GM11168 (cell line): ENCODE measurements at regions not wholly inside any gene's neighbourhood (a gene's known extent, or its start where the extent isn't known, plus 50 kb on each side); places are given as distances from the start of the nearest gene placed in this dataset.

Source experiments
- in situ Hi-C: fragments of 300-500 bp; cut with MboI; formaldehyde crosslinking; loops from one replicate; pipeline ENCODE4 v1.12.0; 2022; ENCODE audit warnings: low sequenced_read_pairs; ENCODE audit not compliant: unreplicated experiment

DNA sequence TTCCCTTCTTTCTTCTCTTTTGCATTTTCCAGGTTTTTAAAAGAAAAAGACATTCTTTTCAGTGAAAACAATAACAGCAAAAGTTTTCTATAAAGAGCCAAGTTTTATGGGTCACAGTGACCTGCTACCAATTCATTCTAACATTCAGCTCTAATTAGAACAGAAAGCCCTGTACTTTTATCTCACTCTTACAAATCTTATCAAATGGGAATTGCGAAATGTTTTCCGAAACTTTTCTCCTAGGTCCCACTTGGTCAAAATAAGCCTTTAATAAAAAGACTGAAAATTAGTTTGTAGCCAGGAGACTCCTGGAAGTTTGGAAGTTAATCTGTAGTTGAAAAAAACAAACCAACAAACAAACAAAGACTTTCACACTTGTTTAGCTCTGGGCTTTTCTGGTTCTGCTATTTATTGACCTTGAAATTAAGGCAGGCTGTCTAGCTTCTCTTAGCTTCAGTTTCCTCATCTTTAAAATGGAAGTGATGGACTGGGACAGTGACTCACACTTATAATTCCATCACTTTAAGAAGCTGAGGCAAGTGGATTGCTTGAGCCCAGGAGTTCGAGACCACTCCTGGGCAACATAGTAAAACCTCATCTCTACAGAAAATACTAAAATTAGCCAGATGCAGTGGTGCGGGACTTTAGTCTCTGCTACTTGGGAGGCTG lies 613.5 kb upstream of the CDH4 start:
- in situ Hi-C loops: no loop called here

DNA sequence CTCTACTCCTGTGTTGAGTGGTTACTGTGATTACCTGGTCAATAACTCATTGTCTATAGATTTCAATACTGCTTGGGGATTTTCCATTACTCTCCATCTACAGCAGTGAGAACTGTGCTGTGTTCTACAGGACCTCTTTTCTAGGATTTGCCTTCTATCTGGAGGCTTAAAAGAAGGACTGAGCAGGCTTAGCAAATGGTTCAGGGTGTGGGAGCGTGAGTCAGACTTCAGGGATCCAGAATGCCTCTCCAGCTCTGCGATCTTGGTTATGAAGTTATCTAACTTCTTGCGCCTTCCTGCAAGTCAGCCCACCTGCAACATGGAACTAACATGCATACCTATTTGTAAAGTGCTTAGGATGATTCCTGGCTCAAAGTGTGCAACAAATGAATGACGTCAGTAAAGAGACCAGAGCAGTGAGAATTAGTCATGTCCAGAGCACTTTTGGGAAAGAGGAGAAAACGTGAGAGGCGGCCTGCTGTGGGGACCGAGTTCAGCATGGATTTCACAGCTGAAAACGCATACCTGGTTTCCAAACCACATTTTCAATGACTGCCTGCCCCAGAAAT lies 610.1 kb upstream of the CDH4 start:
- in situ Hi-C loops: no loop called here

DNA sequence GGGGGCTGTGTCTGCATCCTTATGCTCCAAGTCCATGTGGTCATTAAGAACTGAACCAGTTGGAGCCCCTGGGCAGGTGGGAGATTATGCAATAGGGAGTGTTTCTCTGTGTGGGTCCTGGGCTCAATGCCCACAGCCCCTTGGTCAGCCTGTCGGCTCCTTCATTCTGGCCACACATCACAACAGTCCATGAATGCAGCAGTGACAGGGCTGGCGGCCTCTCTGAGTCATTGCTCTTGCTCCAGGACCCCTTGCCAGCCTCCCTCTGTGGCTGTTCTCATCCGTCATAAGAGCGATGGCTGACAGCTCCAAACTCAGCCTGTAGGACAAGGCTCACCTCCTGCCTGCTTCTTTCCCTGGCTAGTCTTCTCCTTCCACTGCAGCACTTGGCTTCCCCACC lies 609.5 kb upstream of the CDH4 start:
- in situ Hi-C loops: no loop called here

DNA sequence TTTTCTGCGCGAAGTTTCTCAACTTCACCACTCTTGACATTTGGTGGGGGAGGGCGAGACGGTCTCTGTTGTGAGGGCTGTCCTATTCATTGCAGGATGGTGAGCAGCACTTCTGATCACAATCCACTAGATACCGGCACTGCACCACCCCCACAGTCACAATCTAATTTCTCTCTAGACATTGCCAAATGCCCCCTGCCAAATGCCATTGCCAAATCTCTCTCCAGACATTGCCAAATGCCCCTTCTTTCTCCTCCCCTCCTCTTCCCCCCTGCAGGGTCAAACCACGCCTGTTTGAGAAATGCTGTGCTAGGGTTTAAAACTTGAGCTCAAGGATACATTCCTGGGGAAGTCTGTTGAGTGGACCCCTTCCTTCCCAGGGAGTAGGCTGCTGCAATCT lies 603.5 kb upstream of the CDH4 start:
- in situ Hi-C loops: no loop called here

DNA sequence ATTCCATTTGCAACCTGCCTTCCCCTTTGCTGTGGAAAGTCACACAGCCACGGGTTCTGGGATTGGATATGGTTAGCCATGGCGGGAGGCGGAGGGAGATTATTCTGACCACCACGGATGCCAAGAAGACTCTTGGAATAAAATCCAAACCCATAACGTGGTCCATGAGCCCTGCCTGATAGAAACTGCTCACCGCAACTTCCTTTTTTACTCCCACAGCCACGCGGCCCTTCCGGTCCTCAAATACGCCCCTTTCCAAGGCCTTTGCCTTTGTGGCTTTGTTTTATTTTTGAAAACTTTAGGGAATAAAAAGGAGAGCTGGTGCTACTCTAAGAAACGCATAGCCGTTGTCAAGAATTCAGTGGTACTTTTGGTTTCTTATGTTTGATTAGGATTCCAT lies 602.5 kb upstream of the CDH4 start:
- in situ Hi-C loops: no loop called here

DNA sequence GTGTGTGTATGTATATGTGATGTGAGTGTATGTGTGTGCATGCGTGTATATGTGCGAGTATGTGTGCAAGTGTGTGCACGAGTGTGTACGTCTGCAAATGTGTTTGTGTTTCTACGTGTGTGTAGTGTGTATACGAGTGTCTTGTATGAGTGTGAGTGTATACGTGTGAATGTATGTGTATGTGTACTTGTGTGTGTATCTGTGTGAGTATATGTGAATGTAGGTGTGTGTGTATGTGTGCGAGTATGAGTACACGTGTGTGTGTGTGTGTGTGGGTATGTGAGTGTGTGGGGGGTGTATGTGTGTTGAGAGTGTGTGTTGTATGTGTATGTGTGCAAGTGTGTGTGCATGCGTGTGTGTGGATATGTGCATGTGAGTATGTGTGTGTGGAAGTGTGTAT lies 602.0 kb upstream of the CDH4 start:
- in situ Hi-C loops: no loop called here

DNA sequence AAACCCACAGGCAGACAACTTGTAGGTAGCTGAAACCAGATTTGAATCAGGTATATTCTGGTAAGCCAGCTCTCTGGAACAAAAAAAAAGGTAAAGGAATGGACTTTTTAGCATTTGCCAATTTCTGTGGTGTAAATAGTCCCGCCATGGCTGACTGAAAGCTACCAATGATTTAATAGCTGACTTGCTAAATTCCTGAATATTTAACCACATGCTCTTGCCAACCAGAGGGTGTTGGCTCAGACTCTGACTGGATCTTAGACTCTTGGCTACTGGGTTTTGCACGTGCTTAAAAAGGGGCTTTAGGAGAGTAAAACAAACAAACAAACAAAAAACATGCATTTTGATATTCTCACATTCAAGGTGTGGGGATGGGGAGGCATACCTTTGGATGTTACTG lies 600.0 kb upstream of the CDH4 start:
- in situ Hi-C loops: no loop called here

DNA sequence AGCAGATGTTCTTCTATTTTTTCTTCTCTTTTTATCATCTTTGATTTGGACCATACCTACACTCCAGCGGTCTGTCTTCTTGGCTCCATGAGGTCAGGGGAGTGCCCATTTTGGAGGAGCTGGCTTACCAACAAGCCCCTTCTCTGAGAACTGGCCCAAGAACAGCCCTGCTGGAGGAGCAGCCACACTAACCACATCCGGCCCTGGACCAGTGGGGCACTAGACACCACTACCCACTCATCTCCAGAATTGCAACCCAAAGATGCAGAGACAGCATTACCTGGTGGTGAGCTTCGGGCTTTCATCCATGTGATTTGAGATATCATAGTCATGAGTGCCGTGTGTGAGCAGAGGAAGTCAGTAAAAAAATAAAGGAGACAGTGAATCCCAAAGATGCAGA lies 599.4 kb upstream of the CDH4 start:
- in situ Hi-C loops: no loop called here

DNA sequence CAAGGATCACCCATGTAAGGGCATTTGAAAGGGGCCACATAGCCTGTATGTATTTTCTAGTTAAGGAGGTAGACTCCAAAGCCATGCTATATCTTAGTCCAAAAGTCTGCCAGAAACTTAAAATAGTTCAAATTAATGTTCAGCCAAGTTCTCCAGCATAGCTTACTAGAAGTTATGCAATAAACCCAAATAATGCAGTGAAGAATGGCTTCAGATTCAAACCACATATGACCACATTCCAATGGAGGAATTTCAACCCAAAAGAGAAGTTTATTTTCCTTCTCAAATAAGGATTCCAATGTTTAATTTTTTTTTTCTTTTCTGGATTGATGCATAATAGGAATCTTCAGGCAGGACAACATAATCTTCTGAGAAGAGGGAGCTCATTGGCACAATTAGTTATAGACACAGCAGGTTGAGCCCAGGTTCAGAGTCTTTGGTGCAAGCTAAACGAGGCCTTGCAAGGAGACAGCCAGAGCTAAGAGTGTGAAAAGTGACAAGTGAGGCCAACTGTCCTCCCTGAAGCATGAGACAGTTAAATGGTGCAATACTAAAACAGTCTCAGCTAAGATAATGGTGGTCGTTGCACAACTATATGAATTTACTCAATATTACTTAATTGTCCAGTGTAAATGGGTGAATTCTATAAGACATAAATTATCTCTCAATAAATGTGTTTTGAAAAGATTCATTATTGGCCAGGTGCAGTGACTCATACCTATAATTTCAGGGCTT lies 598.8 kb upstream of the CDH4 start:
- in situ Hi-C loops: no loop called here

DNA sequence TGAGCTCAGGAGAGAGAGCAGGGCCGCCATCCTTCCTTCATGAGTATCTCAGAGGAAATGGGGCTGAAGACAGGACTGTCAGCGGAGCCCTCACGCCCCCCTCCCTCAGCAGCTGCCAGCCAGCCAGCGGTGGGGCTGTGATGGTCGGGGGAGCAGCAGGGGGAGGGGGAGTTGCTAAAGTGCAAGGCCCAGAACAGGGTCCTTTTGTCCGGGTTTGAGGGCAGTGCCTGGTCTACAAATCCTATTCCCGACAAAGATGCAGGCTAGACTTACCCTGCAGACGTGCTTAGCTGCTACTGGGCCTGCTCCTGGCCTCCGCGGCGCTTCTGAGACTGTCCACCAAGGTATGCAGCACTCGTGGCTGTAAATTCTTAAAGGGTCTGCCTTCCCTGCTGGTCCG lies 593.4 kb upstream of the CDH4 start:
- in situ Hi-C loops: no loop called here

DNA sequence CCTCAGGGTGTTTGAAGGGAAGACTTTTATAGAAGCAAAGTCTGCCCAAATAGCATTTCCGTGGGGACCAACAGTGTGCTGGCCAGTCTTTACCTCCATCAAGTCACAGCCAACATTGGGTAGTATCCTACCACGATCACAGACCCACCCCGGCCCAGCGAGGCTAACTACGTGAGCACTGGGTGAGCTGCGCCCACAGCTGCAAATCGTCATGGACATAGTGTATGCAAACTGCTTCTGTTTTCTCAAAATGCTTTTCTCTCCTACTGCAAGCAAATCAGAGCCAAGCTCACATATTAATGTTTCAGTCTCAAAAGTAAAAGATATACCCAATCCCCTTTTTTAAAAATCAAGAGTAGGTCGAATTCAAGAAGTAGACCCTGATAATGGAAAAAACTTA lies 592.8 kb upstream of the CDH4 start:
- in situ Hi-C loops: no loop called here

DNA sequence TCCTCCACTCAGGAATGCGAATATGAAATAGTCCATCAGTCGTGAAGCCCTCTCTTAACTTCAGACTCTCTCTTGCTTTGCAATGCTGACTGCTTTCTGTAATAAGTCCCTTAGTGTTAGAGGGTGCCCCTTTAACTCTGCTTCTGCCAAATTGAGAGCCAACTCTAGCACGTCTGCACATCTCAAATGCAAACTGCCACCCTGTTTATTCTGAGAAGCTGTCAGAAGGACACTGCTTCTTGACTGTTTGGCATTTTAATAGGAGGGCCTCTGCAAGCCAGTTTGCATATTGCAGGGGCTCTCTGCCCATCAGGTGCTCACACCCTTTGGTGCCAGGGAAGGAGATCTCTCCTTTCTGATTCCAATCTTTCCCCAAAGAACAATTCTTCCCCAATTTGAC lies 589.8 kb upstream of the CDH4 start:
- in situ Hi-C loops: no loop called here

DNA sequence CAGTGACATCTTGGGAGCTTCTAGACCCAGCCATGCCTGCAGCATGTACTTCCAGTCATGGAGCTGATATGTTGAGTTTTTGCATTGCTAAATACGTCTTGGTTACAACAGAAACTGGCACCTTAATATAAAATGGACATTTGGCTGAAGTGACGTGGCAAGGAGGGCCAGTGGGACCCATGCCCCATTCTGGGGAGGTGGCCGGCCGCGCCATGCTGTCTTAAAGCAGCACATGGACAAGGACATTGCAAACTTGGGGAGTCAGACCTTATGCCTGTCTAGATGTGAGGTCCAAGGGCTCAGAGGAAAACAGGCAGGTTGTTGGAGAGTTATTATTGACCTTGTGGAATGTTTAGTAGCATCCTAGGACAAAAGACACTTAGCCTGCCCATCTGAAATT lies 588.0 kb upstream of the CDH4 start:
- in situ Hi-C loops: no loop called here

DNA sequence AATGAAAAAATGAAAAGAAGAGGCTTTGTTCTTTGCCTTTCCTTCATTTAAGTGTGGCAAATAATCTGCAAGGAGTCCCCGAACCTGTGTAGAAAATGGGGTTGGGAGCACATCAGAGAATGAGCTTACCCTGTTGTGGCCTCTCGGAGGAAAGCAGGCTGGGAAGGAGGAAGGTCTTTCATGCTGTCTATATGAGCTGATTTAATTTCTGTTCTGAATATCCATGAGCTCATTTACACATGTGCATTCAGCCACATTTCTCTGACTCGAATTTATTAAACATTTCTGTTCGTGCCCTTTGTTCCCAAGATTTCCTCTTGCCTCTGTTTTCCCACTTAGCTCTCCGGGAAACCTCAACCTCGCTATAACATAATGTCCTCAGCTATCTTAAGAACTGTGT lies 584.4 kb upstream of the CDH4 start:
- in situ Hi-C loops: no loop called here

DNA sequence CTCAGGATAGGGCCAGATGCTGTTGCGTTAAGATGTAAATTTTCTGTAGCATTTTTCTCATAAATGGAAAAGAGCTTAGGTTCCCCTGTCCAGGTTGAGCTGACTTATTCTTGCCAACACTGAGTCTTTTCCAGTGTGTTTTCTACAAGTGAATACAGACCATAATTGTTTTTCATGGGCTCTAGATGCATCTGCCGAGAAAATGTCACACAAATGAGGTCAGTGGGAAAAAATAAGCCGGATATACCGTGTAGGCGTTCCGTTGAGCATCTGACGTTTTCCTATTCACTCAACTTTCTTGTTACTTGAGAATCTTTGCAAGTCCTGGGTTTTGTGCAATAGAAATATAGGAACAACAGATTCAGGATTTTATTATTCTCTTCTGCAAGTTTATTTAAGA lies 582.9 kb upstream of the CDH4 start:
- in situ Hi-C loops: no loop called here

DNA sequence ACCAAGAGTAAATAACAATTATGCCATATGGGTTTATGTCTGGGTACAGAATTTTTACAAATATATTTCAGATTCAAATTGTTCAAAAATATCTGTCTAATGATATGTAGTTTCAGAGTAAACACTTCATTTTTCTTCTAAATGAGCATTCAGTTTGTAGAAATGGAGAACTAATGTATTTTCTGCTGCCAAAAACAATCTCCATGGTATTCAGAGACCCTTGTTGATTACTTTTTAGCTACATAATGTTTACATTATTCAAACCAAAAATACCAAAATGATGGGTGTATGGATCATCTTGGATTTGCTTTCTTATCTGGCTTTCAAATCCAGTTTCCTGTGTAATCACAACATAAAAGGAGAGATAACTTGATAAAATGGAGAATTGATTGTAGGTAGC lies 576.0 kb upstream of the CDH4 start:
- in situ Hi-C loops: no loop called here

DNA sequence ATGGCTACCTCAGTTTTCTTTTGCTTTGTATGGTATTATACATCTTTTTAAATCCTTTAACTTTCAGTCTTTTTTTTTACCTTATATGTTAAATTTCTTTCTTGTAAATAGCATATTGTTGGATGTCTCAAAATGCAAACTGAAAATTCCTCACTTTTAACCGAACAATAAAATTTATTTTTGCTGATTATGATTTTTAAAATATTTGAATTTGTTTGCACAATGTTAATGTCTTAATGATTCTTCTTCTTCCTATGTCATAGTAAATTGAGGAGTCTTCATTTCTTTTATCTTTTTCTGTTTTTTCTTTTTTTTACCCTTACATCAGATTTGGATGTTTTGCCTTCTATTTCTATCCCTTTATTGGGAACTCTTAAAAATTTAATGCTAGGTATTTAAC lies 574.2 kb upstream of the CDH4 start:
- in situ Hi-C loops: no loop called here

DNA sequence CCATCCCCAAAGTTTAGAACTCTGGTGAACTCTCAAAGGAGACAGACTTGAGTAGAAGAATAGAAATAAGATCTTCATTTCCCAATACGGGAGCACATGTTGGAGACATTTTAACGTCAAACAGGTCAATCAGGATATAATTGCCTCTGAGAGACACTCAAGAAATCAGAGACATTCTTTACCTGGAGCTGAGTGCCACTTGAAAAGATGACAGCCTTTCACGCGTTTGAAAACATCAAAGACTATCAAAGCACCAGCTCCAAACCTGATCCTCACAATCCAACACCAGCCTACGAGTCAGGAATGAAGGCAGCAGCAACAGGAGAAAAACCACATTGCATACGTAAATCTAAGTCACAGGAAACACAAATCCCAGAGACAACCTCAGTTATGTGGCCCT lies 571.5 kb upstream of the CDH4 start:
- in situ Hi-C loops: no loop called here

DNA sequence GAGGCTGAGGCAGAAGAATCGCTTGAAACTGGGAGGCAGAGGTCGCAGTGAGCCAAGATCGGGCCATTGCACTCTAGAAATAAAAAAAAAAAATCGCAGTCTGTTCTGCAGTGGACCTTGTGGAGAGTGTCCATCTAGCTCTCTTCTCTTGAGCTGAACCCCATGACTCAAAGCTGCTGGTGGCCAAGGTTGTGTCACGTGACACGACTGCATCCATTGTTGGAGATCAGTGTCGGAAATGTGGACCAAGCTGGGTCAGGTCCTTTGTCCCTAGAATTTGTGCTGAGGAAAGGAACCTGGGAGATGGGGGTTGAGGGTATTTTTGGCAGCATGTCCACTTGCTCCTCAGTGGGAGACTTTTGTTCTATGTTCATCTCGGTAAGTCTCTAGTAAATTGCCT lies 564.8 kb upstream of the CDH4 start:
- in situ Hi-C loops: no loop called here

DNA sequence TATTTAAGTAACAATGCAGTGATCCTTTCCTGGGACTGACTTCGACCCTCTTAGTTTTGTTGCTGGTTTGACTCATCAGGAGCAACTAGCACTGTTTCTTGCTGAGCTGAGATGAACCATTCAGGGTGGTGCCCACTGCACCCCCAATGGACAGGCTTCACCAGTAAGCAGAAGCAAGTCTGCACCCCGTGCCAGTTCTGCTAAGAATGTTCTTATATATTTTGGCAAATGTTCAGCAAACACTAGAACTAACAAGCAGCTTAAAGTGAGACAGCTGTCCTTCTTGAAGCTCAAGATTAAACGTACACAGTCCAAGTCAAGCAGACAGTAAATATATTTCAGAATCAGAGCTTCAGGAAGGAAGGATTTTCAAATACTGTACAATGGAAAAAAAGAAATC lies 561.3 kb upstream of the CDH4 start:
- in situ Hi-C loops: no loop called here

DNA sequence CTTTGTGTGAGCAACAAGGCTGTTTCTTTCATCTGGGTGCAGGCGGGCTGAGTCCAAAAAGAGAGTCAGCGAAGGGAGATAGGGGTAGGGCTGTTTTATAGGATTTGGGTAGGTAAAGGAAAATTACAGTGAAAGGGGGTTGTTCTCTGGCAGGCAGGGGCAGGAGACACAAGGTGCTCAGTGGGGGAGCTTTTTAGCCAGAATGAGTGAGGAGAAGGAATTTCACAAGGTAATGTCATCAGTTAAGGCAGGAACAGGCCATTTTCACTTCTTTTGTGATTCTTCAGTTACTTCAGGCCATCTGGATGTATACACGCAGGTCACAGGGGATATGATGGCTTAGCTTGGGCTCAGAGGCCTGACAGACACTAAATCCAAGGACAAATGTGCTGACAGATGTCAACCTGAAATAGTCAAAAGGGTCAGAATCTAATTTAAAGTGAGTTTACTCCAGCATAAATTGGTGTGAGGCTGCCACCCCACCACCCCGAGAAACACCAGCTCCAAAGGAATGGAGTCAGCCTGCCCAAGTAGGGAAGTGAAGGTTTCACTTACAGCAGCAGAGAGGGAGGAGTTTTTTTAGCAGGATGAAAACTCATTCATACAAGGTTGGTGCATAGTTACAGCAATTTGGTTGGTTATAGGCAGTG lies 560.0 kb upstream of the CDH4 start:
- in situ Hi-C loops: no loop called here
